HG03565 (cell line): ENCODE measurements at regions not wholly inside any gene's neighbourhood (a gene's known extent, or its start where the extent isn't known, plus 50 kb on each side); places are given as distances from the start of the nearest gene placed in this dataset.
"Not testable (repeated sequence)": the region's sequence is repeated elsewhere in the genome, so short reads cannot be mapped to it uniquely, and the experiment has no call there.

Experiments
- ATAC-seq: cut with Tn5 transposase; IDR thresholded peaks from one replicate; pipeline ENCODE4 v1.9.1; 2021; ENCODE audit warnings: mild to moderate bottlenecking, moderate library complexity; ENCODE audit not compliant: unreplicated experiment

GRCh38 chrY:7320171-7320570 lies 408.6 kb upstream of the AMELY start:
- not testable (repeated sequence) for ATAC-seq

- ATAC-seq = no peak
Measured at GRCh38 chrY:7318122-7318521, 406.6 kb upstream of the AMELY start.

- no peak for ATAC-seq
Measured at GRCh38 chrY:7317571-7317970, 406.0 kb upstream of the AMELY start.

GRCh38 chrY:7310482-7311269 lies 399.1 kb upstream of the AMELY start:
- no peak for ATAC-seq

GRCh38 chrY:7308816-7309215 lies 397.3 kb upstream of the AMELY start:
- ATAC-seq = no peak

- ATAC-seq = no peak
Measured at GRCh38 chrY:7302306-7302705, 390.8 kb upstream of the AMELY start.

- ATAC-seq = no peak
Measured at GRCh38 chrY:7299960-7300359, 388.4 kb upstream of the AMELY start.

GRCh38 chrY:7292113-7292512 lies 380.6 kb upstream of the AMELY start:
- no peak for ATAC-seq

- ATAC-seq = peak; percentile 76
Measured at GRCh38 chrY:7289889-7290833, 378.6 kb upstream of the AMELY start.

- no peak for ATAC-seq
Measured at GRCh38 chrY:7288611-7289010, 377.1 kb upstream of the AMELY start.

- ATAC-seq = not testable (repeated sequence)
Measured at GRCh38 chrY:7287963-7288362, 376.4 kb upstream of the AMELY start.

GRCh38 chrY:7285388-7285787 lies 373.8 kb upstream of the AMELY start:
- ATAC-seq = no peak

- ATAC-seq = no peak
Measured at GRCh38 chrY:7283001-7283400, 371.4 kb upstream of the AMELY start.

- not testable (repeated sequence) for ATAC-seq
Measured at GRCh38 chrY:7280151-7280740, 368.7 kb upstream of the AMELY start.

- no peak for ATAC-seq
Measured at GRCh38 chrY:7275751-7276150, 364.2 kb upstream of the AMELY start.

- ATAC-seq = no peak
Measured at GRCh38 chrY:7275014-7275413, 363.5 kb upstream of the AMELY start.

GRCh38 chrY:7274369-7274913 lies 362.9 kb upstream of the AMELY start:
- peak; percentile 12 for ATAC-seq

- ATAC-seq = peak; percentile 58
Measured at GRCh38 chrY:7273587-7274203, 362.1 kb upstream of the AMELY start.

GRCh38 chrY:7272556-7273195 lies 361.1 kb upstream of the AMELY start:
- ATAC-seq = no peak

GRCh38 chrY:7263773-7264172 lies 352.2 kb upstream of the AMELY start:
- ATAC-seq = no peak
